ENCODE measurements at regions not wholly inside any gene's neighbourhood (a gene's known extent, or its start where the extent isn't known, plus 50 kb on each side); places are given as distances from the start of the nearest gene placed in this dataset.
A peak's percentile ranks its signal among the peaks of the same experiment; 100 is the strongest.

GRCh38 chr18:2336690-2337392 lies 234.5 kb downstream of the METTL4 start:
- no peak for DNase-seq

GRCh38 chr18:2337552-2338141 lies 233.7 kb downstream of the METTL4 start:
- DNase-seq: peak; percentile 49

GRCh38 chr18:2338601-2339000 lies 232.7 kb downstream of the METTL4 start:
- DNase-seq: no peak

GRCh38 chr18:2340335-2340734 lies 231.0 kb downstream of the METTL4 start:
- no peak for DNase-seq

- no peak for DNase-seq
These were observed 223.3 kb downstream of the METTL4 start for GRCh38 chr18:2348003-2348402.

GRCh38 chr18:2351126-2351850 lies 220.0 kb downstream of the METTL4 start:
- no peak for DNase-seq

GRCh38 chr18:2354292-2354691 lies 217.0 kb downstream of the METTL4 start:
- DNase-seq: no peak

- DNase-seq: no peak
These were observed 214.4 kb downstream of the METTL4 start for GRCh38 chr18:2356906-2357305.

GRCh38 chr18:2360861-2361260 lies 210.4 kb downstream of the METTL4 start:
- no peak for DNase-seq

- no peak for DNase-seq
These were observed 203.2 kb downstream of the METTL4 start for GRCh38 chr18:2368102-2368501.

- no peak for DNase-seq
These were observed 194.6 kb downstream of the METTL4 start for GRCh38 chr18:2376707-2377106.

- DNase-seq: no peak
These were observed 191.2 kb downstream of the METTL4 start for GRCh38 chr18:2380101-2380500.

GRCh38 chr18:2381539-2381938 lies 189.8 kb downstream of the METTL4 start:
- DNase-seq: no peak

- DNase-seq: no peak
These were observed 183.7 kb downstream of the METTL4 start for GRCh38 chr18:2387588-2387987.

GRCh38 chr18:2390158-2390557 lies 181.1 kb downstream of the METTL4 start:
- no peak for DNase-seq

- DNase-seq: no peak
These were observed 179.8 kb downstream of the METTL4 start for GRCh38 chr18:2391470-2391869.

GRCh38 chr18:2392446-2392845 lies 178.9 kb downstream of the METTL4 start:
- DNase-seq: no peak

GRCh38 chr18:2394684-2395083 lies 176.6 kb downstream of the METTL4 start:
- DNase-seq: no peak

- DNase-seq: no peak
These were observed 175.7 kb downstream of the METTL4 start for GRCh38 chr18:2395427-2396161.

GRCh38 chr18:2396162-2396505 lies 175.2 kb downstream of the METTL4 start:
- DNase-seq: no peak

GRCh38 chr18:2400701-2401196 lies 170.6 kb downstream of the METTL4 start:
- no peak for DNase-seq

- no peak for DNase-seq
These were observed 169.2 kb downstream of the METTL4 start for GRCh38 chr18:2402084-2402483.

- DNase-seq: no peak
These were observed 164.8 kb downstream of the METTL4 start for GRCh38 chr18:2406544-2406943.

Data from CD4-positive, alpha-beta T cell treated with Interleukin-21 for 1 hour (primary cell).